HG03060 (cell line): ENCODE measurements at regions not wholly inside any gene's neighbourhood (a gene's known extent, or its start where the extent isn't known, plus 50 kb on each side); places are given as distances from the start of the nearest gene placed in this dataset.
"Not testable (repeated sequence)": the region's sequence is repeated elsewhere in the genome, so short reads cannot be mapped to it uniquely, and the experiment has no call there.

Experiments
- ATAC-seq: cut with Tn5 transposase; IDR thresholded peaks from one replicate; pipeline ENCODE4 v1.9.1; 2021; ENCODE audit warnings: low read depth, moderate number of reproducible peaks; ENCODE audit not compliant: unreplicated experiment

GRCh38 chr17:27049104-27049784, 244.7 kb upstream of the WSB1 start:
- ATAC-seq, result no peak

- ATAC-seq, result no peak
Measured at GRCh38 chr17:27065588-27065987, 228.3 kb upstream of the WSB1 start.

- no peak for ATAC-seq
Measured at GRCh38 chr17:27066315-27066714, 227.6 kb upstream of the WSB1 start.

- no peak for ATAC-seq
Measured at GRCh38 chr17:27069842-27070508, 223.9 kb upstream of the WSB1 start.

- ATAC-seq, result no peak
Measured at GRCh38 chr17:27070836-27071235, 223.1 kb upstream of the WSB1 start.

GRCh38 chr17:27072885-27073284, 221.0 kb upstream of the WSB1 start:
- no peak for ATAC-seq

GRCh38 chr17:27076814-27077213, 217.1 kb upstream of the WSB1 start:
- no peak for ATAC-seq

GRCh38 chr17:27078296-27078695, 215.6 kb upstream of the WSB1 start:
- no peak for ATAC-seq

- no peak for ATAC-seq
Measured at GRCh38 chr17:27079660-27080059, 214.3 kb upstream of the WSB1 start.

DNA sequence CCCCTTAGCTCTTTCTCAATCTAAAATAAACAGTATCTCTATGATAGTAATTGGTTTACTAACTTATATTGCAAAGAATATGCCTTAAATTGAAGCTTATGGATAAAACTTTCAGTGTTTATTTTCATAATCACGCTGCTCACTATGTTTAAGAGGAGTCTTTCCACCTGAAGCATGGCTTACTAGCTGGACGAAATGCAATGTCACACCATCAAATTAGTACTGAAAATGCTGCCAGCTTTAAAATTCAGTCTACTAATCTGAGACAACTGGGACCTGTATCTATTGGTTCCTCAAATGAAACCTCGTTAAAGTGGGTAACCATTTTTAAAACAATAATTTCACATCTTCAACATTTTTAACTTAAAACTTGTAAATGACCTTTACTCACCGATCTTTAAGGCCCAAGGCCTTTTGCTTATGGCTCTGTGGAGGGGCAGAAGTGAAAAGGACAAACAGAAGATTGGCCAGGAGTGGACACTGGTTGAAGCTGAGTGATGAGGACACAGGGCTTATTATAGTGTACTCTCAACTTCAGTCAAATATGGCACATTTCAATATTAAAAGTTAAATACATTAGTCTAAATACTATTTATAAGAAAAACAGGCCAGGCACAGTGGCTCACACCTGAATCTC, 212.8 kb upstream of the WSB1 start:
- no peak for ATAC-seq

GRCh38 chr17:27082023-27082774, 211.7 kb upstream of the WSB1 start:
- ATAC-seq, result no peak

DNA sequence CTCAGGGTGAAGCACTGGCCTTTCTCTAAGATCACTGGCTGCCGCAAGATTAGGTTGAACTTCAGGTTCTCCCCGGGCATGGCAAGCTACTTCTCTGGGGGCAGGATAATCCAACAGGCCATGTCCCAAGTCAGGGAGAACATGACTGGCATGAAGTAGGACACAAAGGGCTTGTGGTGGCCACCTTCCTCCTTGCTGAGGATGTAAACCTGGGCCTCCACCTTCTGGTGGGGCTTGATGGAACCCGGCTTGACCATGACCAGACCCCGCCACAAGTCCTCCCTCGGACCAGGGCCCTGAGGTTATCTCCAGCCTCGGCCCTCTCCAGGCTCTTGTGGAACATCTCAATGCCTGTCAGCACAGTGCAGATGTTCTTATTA, 211.1 kb upstream of the WSB1 start:
- no peak for ATAC-seq

DNA sequence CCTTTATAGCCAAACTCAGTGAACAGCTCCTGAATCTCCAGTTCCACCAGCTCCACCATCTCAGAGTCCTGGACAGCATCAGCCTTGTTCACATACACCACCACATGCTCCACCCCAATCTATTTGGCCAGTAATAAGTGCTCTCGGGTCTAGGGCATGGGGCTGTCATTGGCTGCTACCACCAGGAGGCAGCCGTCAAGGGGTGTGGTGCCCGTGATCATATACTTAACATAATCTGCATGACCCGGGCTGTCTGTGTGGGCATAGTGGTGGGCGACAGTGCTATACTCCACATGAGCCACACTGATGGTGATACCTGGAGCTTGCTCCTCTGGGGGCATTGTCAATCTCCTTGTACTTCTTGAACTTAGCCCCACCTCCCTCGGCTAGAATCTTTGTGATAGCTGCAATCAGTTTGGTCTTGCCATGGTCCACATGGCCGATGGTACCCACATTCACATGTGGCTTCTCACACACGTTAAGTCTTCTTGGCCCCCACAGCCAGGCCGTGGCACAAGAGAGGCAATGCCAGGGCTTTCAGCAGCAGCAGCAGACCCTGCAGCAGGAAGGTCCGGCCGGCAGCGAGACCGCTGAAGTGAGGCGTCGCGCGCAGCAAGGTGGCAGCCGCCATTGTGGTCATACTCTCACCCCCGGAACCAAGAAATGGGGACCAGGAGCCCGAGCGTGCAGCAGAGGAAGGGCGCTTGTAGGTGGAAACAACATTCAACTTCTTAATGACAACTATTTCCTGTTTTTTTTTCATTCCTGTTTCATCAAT, 210.3 kb upstream of the WSB1 start:
- no peak for ATAC-seq

DNA sequence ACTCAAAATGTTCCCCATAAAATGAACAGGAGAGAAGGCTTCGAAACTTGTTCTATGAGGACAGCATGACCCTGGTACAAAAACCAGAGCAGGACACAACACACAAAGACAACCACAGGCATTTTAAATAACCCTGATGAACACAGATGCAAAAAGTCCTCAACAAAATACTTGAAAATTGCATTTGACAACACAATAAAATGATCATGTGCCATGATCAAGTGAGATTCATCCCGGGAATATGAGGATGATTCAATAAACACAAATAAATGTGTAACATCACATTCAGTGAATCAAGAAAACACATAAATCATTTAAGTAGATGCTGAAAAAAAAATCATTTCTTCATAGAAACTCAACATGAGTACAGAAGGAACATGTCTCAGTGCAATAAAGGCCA, 208.4 kb upstream of the WSB1 start:
- ATAC-seq, result no peak

- no peak for ATAC-seq
Measured at GRCh38 chr17:27086526-27086925, 207.4 kb upstream of the WSB1 start.

- ATAC-seq, result no peak
Measured at GRCh38 chr17:27087935-27088766, 205.8 kb upstream of the WSB1 start.

- ATAC-seq, result no peak
Measured at GRCh38 chr17:27088767-27089078, 205.2 kb upstream of the WSB1 start.

DNA sequence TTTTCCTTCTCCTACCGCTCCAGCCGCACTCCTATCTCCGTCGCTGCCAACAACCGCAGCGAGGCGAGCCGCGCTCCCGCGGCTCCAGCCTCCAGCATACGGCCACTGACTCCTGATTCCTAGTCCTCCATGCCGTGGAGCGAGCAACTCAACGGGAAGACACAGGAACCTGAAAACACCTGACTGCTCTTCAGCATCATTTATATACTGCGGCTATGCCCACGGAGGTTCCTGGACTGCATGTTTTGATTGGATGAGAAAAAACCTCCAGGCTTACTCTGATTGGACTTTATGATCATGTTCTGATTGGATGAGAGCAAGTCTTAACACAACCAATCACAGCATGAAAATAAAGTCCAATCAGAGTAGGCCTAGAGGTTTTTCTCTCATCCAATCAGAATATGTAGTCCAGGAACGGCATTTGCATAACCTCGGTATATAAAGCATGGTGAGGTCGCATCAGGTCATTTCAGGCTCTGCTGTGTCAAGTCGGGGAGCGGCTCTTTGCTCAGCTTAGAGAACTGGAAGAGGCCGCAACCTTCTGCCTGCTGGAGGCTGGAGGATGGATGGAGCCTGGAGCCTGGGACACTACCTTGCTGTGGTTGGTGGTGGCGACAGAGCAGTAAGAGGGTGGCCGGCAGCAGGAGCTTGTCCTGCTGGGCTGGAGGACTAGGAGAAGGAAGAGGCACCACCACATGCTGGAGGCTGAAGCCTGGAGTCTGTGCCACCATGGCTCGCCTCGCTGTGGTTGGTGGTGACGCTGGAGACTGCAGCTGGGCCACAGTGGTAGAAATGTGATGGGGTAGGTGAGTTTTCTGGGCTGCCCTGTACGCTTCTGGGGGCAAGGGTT, 204.6 kb upstream of the WSB1 start:
- not testable (repeated sequence) for ATAC-seq

DNA sequence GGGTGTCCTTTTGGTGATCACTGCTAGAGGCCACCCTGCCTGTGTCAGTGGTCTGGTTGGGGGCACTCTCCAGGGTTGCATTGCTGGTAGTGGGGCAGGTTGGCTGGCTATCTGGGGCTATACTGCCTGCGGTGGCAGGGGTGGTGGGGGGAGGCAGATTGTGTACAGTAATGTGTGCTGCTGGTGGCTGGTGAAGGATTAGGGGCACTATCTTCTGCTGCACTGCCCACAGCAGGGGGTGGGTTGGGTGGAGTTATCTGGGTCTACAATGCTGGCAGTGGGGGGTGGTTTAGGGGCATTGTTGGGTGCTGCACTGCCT, 204.0 kb upstream of the WSB1 start:
- no peak for ATAC-seq
